WTC11 (cell line): ENCODE measurements at regions not wholly inside any gene's neighbourhood (a gene's known extent, or its start where the extent isn't known, plus 50 kb on each side); places are given as distances from the start of the nearest gene placed in this dataset.

Experiments
- ATAC-seq: fragments of 200-7000 bp; cut with Tn5 transposase; 2 replicates; pipeline ENCODE4 v1.10.0; 2021; ENCODE audit warnings: mild to moderate bottlenecking, moderate library complexity
- CTCF ChIA-PET: fragments of 300-600 bp; sonication (Branson Sonifier 250); formaldehyde crosslinking; loops from one replicate; lab custom pipeline; 2021; ENCODE audit warnings: antibody characterized with exemption; lab: Charles Lee
- POLR2A ChIA-PET: fragments of 350-600 bp; sonication (Branson Sonifier 250); formaldehyde crosslinking; loops from one replicate; lab custom pipeline; 2021; ENCODE audit warnings: antibody characterized with exemption; lab: Charles Lee
- DNase-seq: peaks from one replicate; pipeline ENCODE4 v3.0.0; 2021; ENCODE audit warnings: low spot score
- H3K27ac Mint-ChIP-seq: 2 replicates; pipeline ENCODE4 v1.8.0; 2021; ENCODE audit warnings: mixed read lengths
- H3K27me3 Mint-ChIP-seq: 2 replicates; pipeline ENCODE4 v1.8.0; 2021; ENCODE audit warnings: low read depth, mild to moderate bottlenecking, moderate library complexity, mixed read lengths
- H3K36me3 Mint-ChIP-seq: 2 replicates; pipeline ENCODE4 v1.8.0; 2021; ENCODE audit warnings: mixed read lengths
- H3K4me1 Mint-ChIP-seq: 2 replicates; pipeline ENCODE4 v1.8.0; 2022; ENCODE audit warnings: mixed read lengths
- H3K4me3 Mint-ChIP-seq: 2 replicates; pipeline ENCODE4 v1.8.0; 2021; ENCODE audit warnings: mild to moderate bottlenecking, moderate library complexity, mixed read lengths
- H3K9me3 Mint-ChIP-seq: 2 replicates; pipeline ENCODE4 v1.8.0; 2021; ENCODE audit warnings: mixed read lengths
- ATF1 ChIP-seq: sonication (generic); formaldehyde crosslinking; IDR thresholded peaks from 2 replicates; pipeline ENCODE4 v1.8.1; 2023; ENCODE audit warnings: mild to moderate bottlenecking, moderate library complexity, missing genetic modification reagents
- ATF3 ChIP-seq: sonication (generic); formaldehyde crosslinking; conservative IDR thresholded peaks from 2 replicates; pipeline ENCODE4 v1.8.1; 2022; ENCODE audit warnings: mild to moderate bottlenecking, missing genetic modification reagents
- ATF6 ChIP-seq: sonication (generic); formaldehyde crosslinking; IDR thresholded peaks from 2 replicates; pipeline ENCODE4 v1.8.1; 2023; ENCODE audit warnings: mild to moderate bottlenecking, missing genetic modification reagents
- E2F4 ChIP-seq: sonication (generic); formaldehyde crosslinking; IDR thresholded peaks from 2 replicates; pipeline ENCODE4 v1.8.1; 2022; ENCODE audit warnings: low read depth, mild to moderate bottlenecking, moderate library complexity, missing genetic modification reagents, borderline replicate concordance
- FOXK1 ChIP-seq: sonication (generic); formaldehyde crosslinking; IDR thresholded peaks from 2 replicates; pipeline ENCODE4 v1.8.0; 2022; ENCODE audit warnings: mild to moderate bottlenecking, moderate library complexity, missing genetic modification reagents
- GABPB1 ChIP-seq: sonication (generic); formaldehyde crosslinking; IDR thresholded peaks from 2 replicates; pipeline ENCODE4 v1.8.1; 2023; ENCODE audit warnings: mild to moderate bottlenecking, missing genetic modification reagents
- HMGXB4 ChIP-seq: sonication (generic); formaldehyde crosslinking; IDR thresholded peaks from 2 replicates; pipeline ENCODE4 v1.8.1; 2023; ENCODE audit warnings: mild to moderate bottlenecking, moderate library complexity, missing genetic modification reagents
- IRF1 ChIP-seq: sonication (generic); formaldehyde crosslinking; IDR thresholded peaks from 2 replicates; pipeline ENCODE4 v1.8.0; 2023; ENCODE audit warnings: missing genetic modification reagents
- JAZF1 ChIP-seq: fragments of 250-450 bp; sonication (Bioruptor Pico); IDR thresholded peaks from 2 replicates; pipeline ENCODE4 v1.9.0; 2021; ENCODE audit warnings: moderate library complexity, mild to moderate bottlenecking, inconsistent platforms
- JUN ChIP-seq: sonication (generic); formaldehyde crosslinking; IDR thresholded peaks from 2 replicates; pipeline ENCODE4 v1.8.0; 2023; ENCODE audit warnings: mild to moderate bottlenecking, missing genetic modification reagents
- MAX ChIP-seq: sonication (generic); formaldehyde crosslinking; IDR thresholded peaks from 2 replicates; pipeline ENCODE4 v1.8.0; 2022; ENCODE audit warnings: mild to moderate bottlenecking, missing genetic modification reagents
- MXD4 ChIP-seq: fragments of 250-450 bp; sonication (Bioruptor Pico); IDR thresholded peaks from 2 replicates; pipeline ENCODE4 v1.8.0; 2021; ENCODE audit warnings: mild to moderate bottlenecking, moderate library complexity, borderline replicate concordance
- MYBL2 ChIP-seq: sonication (generic); formaldehyde crosslinking; IDR thresholded peaks from 2 replicates; pipeline ENCODE4 v1.8.1; 2023; ENCODE audit warnings: mild to moderate bottlenecking, moderate library complexity, missing genetic modification reagents
- NR2C2 ChIP-seq: sonication (generic); formaldehyde crosslinking; IDR thresholded peaks from 2 replicates; pipeline ENCODE4 v1.8.0; 2022; ENCODE audit warnings: mild to moderate bottlenecking, missing genetic modification reagents
- OVOL2 ChIP-seq: fragments of 250-450 bp; sonication (Bioruptor Pico); IDR thresholded peaks from 2 replicates; pipeline ENCODE4 v1.9.0; 2021; ENCODE audit warnings: mild to moderate bottlenecking, borderline replicate concordance
- RELA ChIP-seq: sonication (generic); formaldehyde crosslinking; IDR thresholded peaks from 2 replicates; pipeline ENCODE4 v1.8.1; 2022; ENCODE audit warnings: missing genetic modification reagents, mild to moderate bottlenecking, borderline replicate concordance
- SP1 ChIP-seq: sonication (generic); formaldehyde crosslinking; conservative IDR thresholded peaks from 2 replicates; pipeline ENCODE4 v1.8.1; 2022; ENCODE audit warnings: missing genetic modification reagents
- TEAD4 ChIP-seq: sonication (generic); formaldehyde crosslinking; IDR thresholded peaks from 2 replicates; pipeline ENCODE4 v1.8.0; 2022; ENCODE audit warnings: mild to moderate bottlenecking, missing genetic modification reagents
- USF1 ChIP-seq: sonication (generic); formaldehyde crosslinking; IDR thresholded peaks from 2 replicates; pipeline ENCODE4 v1.8.0; 2022; ENCODE audit warnings: mild to moderate bottlenecking, missing genetic modification reagents
- ZBTB21 ChIP-seq: sonication (generic); formaldehyde crosslinking; IDR thresholded peaks from 2 replicates; pipeline ENCODE4 v1.8.1; 2023; ENCODE audit warnings: mild to moderate bottlenecking, missing genetic modification reagents, borderline replicate concordance
- ZNF121 ChIP-seq: sonication (generic); formaldehyde crosslinking; IDR thresholded peaks from 2 replicates; pipeline ENCODE4 v1.8.0; 2023; ENCODE audit warnings: missing genetic modification reagents

- POLR2A ChIA-PET, result no interaction called here
These were observed 907.8 kb downstream of the ROBO2 start for GRCh38 chr3:77947671-77948070.

GRCh38 chr3:77967621-77968020, 927.7 kb downstream of the ROBO2 start:
- CTCF ChIA-PET, result no interaction called here
- POLR2A ChIA-PET, result no interaction called here
- no peaks in the 10 kb centered on the region; the same call in 1 of the 2 replicates for H3K36me3 Mint-ChIP-seq
- TF ChIP-seq RELA (CRISPR knock-in tag) (no peak), HMGXB4 (CRISPR knock-in tag) (no peak), OVOL2 (CRISPR knock-in tag) (no peak), E2F4 (CRISPR knock-in tag) (no peak), JUN (CRISPR knock-in tag) (no peak), USF1 (no peak), TEAD4 (CRISPR knock-in tag) (no peak), MYBL2 (CRISPR knock-in tag) (no peak), SP1 (CRISPR knock-in tag) (no peak), FOXK1 (no peak), ATF1 (CRISPR knock-in tag) (no peak), ATF3 (CRISPR knock-in tag) (no peak), JAZF1 (CRISPR knock-in tag) (no peak)
- H3K27ac Mint-ChIP-seq, result no peak overlapping the region
- no peaks in the 10 kb centered on the region for H3K4me1 Mint-ChIP-seq
- H3K4me3 Mint-ChIP-seq, result no peak overlapping the region
- DNase-seq (no peak), ATAC-seq (no peak)
- H3K27me3 Mint-ChIP-seq, result no peaks in the 10 kb centered on the region
- peaks cover 30% of the 10 kb centered on the region for H3K9me3 Mint-ChIP-seq

More at GRCh38 chr3:77947671-77948070, 907.8 kb downstream of the ROBO2 start:
- Mint-ChIP-seq H3K27me3 (no peaks in the 10 kb centered on the region), H3K9me3 (peaks cover 12% of the 10 kb centered on the region), H3K4me3 (no peak overlapping the region), H3K4me1 (no peaks in the 10 kb centered on the region)
- ATAC-seq, result no peak
- no peak for TF ChIP-seq NR2C2
- TF ChIP-seq MAX (CRISPR knock-in tag), result no peak
- TF ChIP-seq MXD4 (CRISPR knock-in tag), result no peak
- TF ChIP-seq ZBTB21 (CRISPR knock-in tag), result no peak
- no peak for TF ChIP-seq GABPB1 (CRISPR knock-in tag)
- TF ChIP-seq JUN (CRISPR knock-in tag), result no peak
- TF ChIP-seq ATF3 (CRISPR knock-in tag), result no peak
- TF ChIP-seq IRF1 (CRISPR knock-in tag), result no peak
- TF ChIP-seq ATF6 (CRISPR knock-in tag), result no peak
- no peak for TF ChIP-seq ZNF121 (CRISPR knock-in tag)
- TF ChIP-seq, all 79 proteins: peak for 0
- H3K27ac Mint-ChIP-seq, result no peak overlapping the region
- CTCF ChIA-PET, result no interaction called here
- H3K36me3 Mint-ChIP-seq, result peaks cover 7% of the 10 kb centered on the region
- DNase-seq, result no peak
